CD4-positive, alpha-beta T cell treated with Interleukin-10 for 1 hour (primary cell): ENCODE measurements at regions not wholly inside any gene's neighbourhood (a gene's known extent, or its start where the extent isn't known, plus 50 kb on each side); places are given as distances from the start of the nearest gene placed in this dataset.
A peak's percentile ranks its signal among the peaks of the same experiment; 100 is the strongest.

Experiments used
- DNase-seq: peaks from one replicate; pipeline ENCODE4 v3.0.0-alpha.2; 2020

DNA sequence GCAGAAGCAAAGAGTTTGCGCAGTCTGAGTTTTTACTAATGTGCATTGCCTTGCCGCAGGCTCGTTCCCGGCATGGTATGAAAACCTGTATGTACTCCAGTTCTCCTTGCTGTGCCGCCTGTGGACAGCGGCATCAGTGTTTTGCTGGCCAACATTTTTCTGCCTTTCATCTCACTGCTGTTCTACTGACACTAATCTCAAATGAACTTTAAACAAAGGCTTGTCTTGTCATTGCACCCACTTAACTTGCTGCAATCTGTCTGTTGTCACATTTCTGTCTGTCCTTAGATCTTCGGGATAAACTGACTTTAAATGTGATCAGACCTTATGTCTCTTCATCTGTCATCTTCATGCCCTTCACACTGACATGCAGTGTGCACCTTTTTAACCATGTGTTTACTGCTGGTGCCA is 71.7 kb upstream of the ZNRF2 start:
- DNase-seq: no peak

DNA sequence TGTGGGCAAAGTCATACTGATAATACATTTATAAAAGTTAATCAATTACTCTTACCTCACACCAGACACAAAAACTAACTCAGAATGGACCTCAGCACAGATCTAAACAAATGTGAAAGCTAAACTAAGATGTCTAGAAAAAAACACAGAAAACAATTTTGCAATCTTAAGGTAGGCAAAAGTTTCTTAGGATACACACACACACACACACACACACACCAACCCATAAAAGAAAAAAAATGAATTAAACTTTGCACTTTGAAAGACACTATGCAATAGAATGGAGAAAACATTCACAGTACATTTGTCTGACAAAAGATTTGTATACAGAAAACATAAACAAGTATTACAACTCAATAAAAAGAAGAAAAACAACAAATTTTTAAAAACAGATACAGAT is 70.8 kb upstream of the ZNRF2 start:
- no peak for DNase-seq

DNA sequence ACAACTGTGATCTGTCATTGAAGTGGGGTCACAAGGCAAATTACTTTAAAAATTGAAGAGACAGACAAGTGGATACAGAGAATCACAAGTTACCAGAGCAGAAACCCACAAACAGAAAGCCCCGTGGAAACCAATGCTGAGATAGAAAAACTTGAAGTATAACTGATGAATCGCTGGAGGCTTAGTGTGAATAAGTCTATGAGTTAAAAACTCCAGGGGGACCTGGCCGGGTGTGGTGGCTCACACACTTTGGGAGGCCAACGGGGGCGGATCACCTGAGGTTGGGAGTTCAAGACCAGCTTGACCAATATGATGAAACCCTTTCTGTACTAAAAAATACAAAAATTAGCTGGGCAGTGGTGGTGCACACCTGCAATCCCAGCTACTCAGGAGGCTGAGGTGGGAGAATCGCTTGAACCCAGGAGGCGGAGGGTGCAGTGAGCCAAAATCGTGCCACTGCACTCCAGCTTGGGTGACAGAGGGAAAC is 69.7 kb upstream of the ZNRF2 start:
- DNase-seq: no peak

DNA sequence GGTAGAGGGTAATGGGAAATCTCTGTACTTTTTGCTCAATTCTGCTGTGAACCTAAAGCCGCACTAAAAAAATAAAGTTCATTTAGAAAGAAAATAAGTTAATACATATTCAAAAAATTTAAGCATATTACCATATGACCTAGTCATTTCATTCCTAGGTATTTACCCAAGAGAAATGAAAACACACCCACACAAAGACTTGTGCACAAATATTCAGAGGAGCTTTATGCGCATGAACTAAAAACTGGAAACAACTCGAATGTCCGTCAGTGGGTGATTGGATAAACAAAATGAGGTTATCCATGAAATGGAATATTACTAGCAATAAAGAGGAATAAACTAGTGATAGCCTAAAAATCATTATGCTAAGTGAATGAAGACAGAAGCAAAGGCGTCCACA is 62.6 kb upstream of the ZNRF2 start:
- DNase-seq: no peak

DNA sequence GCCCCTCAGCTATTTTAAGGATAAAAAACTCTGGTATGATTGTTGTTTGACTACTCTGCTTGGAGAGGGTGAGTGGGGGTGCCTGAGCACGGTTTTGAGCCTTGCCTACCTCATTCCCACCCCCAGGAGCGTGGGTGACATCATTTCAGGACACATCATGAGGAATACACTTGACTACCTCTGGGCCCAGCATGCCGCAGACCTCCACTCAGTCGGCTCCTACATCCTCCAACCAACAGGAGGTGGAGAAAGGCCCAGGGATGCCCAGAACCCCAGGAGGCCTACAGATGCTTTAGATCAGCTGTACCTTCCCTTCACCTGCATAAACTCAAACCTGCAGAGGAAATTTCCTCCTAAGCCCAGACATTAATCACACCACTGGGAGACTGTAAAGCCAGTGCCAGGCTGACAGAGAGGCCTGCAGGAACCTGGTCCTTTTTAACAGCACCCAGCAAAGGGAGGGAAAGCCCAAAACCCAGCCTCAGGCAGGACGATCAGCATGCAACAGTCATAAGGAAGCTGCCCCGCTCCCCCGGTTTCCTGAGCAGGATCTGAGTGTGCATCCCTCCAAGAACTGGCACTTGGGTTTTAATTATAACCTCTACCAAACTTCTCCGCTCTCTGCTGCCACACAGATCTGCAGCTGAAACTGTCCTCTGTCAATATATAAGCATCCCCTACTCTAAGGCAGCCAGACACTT is 61.7 kb upstream of the ZNRF2 start:
- no peak for DNase-seq

DNA sequence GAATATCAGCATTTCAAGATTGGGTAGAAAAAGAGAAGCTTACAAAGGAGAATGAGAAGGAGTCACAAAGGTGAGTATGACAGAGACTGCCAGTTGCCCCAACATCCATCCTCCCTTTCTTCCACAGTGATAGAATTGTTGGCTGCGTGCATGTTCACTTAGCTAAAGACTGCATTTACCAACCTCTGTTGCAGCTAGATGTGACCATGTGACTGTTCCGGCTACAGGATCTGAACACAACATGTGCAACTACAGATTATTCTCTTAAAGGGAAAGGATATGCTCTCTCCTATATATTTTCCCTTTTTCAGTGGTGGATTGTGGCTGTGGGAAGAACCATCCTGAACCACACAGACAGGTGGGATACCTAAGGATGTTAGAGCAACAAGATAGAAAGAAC is 60.5 kb upstream of the ZNRF2 start:
- no peak for DNase-seq

DNA sequence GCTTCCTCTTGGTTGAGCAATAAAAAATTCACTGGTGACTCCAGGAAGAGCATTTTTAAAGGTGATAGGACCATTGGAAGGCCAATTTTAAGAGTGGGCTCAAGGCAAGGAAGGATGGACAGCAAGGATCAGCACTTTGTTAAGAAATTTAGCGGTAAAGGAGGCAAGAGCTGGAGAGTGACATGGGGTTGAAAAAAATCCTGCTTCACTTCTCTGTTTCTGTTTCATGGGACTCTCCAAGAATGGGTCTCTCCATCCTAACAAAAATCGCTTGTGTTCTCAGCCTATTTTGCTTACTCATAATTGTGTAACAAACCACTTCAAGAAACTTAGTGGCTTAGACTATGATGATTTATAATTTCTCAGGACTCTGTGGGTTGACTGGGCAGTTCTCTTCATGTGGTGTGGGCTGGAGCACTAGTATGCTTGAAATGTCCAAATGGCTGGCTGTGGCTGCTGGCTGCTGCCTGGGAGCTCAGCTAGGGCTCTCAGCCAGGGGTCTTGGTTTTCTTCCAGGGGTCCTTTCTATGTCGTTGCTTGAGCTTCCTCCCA is 59.8 kb upstream of the ZNRF2 start:
- DNase-seq: peak; percentile 3

DNA sequence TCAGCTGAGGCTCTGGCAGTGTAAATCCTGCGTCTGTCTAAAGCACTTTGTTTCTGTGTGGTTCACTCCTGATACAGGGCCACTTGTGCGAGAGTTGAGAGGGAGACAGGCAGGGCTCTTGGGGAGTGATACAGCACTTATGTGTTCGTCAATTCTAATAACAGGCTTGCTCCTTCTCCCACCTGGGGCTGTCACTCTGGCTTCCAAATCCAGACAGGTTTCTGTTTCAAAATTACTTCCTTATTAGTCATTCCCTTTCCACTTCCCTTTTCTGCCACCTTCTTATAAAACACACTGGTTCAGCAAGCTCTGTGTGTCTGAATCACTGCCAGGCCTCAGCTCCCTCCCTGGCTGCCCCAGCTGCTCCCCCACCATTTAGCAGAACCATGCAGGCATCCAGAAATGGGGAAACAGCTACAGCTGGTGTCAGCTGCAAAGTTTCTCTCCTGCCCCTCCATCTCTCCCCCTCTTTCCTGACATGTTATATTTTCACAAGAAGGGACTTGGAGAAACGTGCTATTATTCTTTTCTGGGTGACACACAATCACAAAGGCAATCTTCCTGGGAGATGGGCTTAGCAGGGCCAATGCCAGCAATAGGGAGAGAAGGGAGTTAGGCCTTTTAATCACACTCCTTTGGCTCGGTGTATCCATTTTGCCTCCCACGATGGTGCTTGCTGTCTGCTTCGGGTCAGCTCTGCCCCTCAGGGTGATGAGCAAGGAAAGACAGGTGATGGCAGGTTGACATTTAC is 58.4 kb upstream of the ZNRF2 start:
- DNase-seq: peak; percentile 27

DNA sequence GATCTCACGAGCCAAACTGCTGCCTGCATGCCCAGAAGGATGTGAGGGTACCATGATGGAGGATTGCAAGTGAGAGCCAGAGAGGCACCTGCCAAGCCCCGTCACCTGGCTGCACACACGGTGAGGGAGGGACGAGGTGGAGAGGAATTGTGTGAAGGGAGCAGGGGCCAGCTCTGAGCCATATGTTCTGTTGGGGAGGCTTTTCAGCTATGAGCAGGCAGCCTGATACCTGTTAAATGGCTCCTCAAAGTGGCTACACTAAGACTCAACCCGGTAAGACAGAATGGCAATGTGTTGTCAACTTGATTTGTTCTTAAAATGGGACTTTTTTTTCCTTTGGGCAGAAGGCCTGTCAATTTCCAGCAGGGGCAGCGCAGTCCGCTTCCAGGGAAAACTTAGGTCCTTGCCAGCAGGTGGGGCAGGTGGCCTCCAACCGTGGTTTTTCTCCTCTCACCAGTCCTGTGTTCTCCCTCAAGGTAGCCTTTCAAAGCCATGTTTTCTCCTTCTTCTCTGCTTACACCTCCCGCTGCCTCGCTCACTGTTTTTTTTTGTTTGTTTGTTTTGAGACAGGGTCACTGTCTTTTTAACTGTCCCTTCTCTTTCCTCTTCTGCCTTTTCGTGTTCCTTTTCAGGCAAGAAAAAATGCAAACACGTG is 57.7 kb upstream of the ZNRF2 start:
- DNase-seq: no peak

DNA sequence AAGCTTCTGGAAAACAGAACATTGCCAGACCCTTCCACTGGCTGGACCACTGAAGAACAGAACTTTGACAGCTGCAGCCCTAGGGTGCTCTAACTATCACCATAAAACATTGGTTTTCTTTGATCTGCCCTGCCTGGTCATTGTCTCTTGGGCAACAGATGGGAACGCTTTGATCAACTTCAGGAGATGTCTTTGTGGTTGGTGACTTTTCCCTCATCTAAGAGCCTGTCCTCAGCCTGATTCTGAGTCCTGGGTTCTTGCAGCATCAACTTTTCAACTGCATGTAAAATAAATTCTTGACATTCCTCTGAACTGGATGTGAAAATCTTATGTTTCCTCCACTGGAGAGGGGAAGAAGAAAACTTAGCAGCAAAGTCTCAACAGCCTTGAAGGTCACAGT is 53.1 kb upstream of the ZNRF2 start:
- DNase-seq: no peak

DNA sequence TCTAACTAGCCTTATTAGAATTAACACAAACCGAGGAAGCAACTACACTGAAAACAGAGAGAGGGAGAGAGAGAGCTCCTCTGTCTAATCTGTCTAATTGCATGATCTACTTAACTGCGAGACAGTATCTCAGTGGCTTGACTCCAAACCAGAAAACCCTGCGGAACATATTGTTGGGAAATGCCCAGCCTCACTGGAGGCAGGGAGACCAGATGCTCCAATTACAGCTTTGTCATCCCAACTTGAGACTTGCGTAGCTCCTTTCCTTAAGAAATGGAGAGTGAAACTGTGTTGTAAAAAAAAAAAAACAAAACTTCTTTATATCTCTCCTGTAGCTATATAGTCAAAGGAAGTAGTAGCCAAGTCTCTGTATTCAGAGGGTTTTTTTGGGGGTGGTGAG is 52.0 kb upstream of the ZNRF2 start:
- DNase-seq: no peak
